OCI-LY1 (cell line): ENCODE measurements at regions not wholly inside any gene's neighbourhood (a gene's known extent, or its start where the extent isn't known, plus 50 kb on each side); places are given as distances from the start of the nearest gene placed in this dataset.

Experiments used
- H2AFZ ChIP-seq: fragments of 200-600 bp; sonication (generic), shearing (Covaris generic); 2 replicates; pipeline ENCODE4 v1.6.0; 2014; ENCODE audit warnings: antibody characterized with exemption, mild to moderate bottlenecking, low read length
- H3F3A ChIP-seq: fragments of 200-600 bp; sonication (generic), shearing (Covaris generic); 2 replicates; pipeline ENCODE4 v1.6.0; 2014; ENCODE audit warnings: mild to moderate bottlenecking, antibody characterized with exemption, low read length, moderate library complexity; ENCODE audit not compliant: insufficient read depth
- H3K27ac ChIP-seq: fragments of 200-600 bp; sonication (generic); 2 replicates; pipeline ENCODE4 v1.5.1; 2014; ENCODE audit warnings: low read length, mixed run types, mild to moderate bottlenecking, low read depth; ENCODE audit not compliant: poor library complexity, severe bottlenecking
- H3K27me3 ChIP-seq: fragments of 200-600 bp; sonication (generic); 2 replicates; pipeline ENCODE4 v1.6.0; 2014; ENCODE audit warnings: antibody characterized with exemption, mild to moderate bottlenecking, low read length, moderate library complexity; ENCODE audit not compliant: insufficient read depth
- H3K36me3 ChIP-seq: fragments of 200-600 bp; sonication (generic); 2 replicates; pipeline ENCODE4 v1.6.1; 2014; ENCODE audit warnings: mild to moderate bottlenecking, antibody characterized with exemption, low read length, moderate library complexity, mixed read lengths; ENCODE audit not compliant: insufficient read depth
- H3K4me1 ChIP-seq: fragments of 200-600 bp; sonication (generic); 2 replicates; pipeline ENCODE4 v1.5.1; 2014; ENCODE audit warnings: mild to moderate bottlenecking, low read length, moderate library complexity; ENCODE audit not compliant: insufficient read depth, severe bottlenecking
- H3K4me2 ChIP-seq: fragments of 200-600 bp; sonication (generic), shearing (Covaris generic); 2 replicates; pipeline ENCODE4 v1.6.1; 2014; ENCODE audit warnings: low read length
- H3K4me3 ChIP-seq: fragments of 200-600 bp; sonication (generic); 2 replicates; pipeline ENCODE4 v1.5.1; 2014; ENCODE audit warnings: low read length, low read depth, mild to moderate bottlenecking, mixed read lengths; ENCODE audit not compliant: poor library complexity, severe bottlenecking
- H3K79me2 ChIP-seq: fragments of 200-600 bp; shearing (Covaris generic); 2 replicates; pipeline ENCODE4 v1.6.1; 2016; ENCODE audit warnings: mixed run types, low read length, mixed read lengths; ENCODE audit not compliant: insufficient read depth
- H3K9ac ChIP-seq: fragments of 200-600 bp; sonication (generic), shearing (Covaris generic); 2 replicates; pipeline ENCODE4 v1.6.1; 2014; ENCODE audit warnings: mild to moderate bottlenecking, low read length, mixed read lengths
- H3K9me2 ChIP-seq: fragments of 200-600 bp; sonication (generic), shearing (Covaris generic); 2 replicates; pipeline ENCODE4 v1.6.1; 2014; ENCODE audit warnings: low read depth, mild to moderate bottlenecking, low read length, mixed read lengths
- H3K9me3 ChIP-seq: fragments of 200-600 bp; shearing (Covaris generic); 2 replicates; pipeline ENCODE4 v1.6.1; 2014; ENCODE audit warnings: low read length, mixed read lengths
- H4K20me1 ChIP-seq: fragments of 200-600 bp; sonication (generic), shearing (Covaris generic); 2 replicates; pipeline ENCODE4 v1.6.0; 2016; ENCODE audit warnings: mild to moderate bottlenecking, low read length; ENCODE audit not compliant: insufficient read depth
- CTCF ChIP-seq: fragments of 200-600 bp; sonication (generic), shearing (Covaris generic); IDR thresholded peaks from 2 replicates; pipeline ENCODE4 v1.5.1; 2017; ENCODE audit warnings: mild to moderate bottlenecking, antibody characterized with exemption, low read length, moderate library complexity, mixed read lengths
- EZH2 ChIP-seq: fragments of 200-600 bp; sonication (generic), shearing (Covaris generic); IDR thresholded peaks from 2 replicates; pipeline ENCODE4 v1.8.0; 2017; ENCODE audit warnings: borderline replicate concordance, mixed run types, mild to moderate bottlenecking, antibody characterized with exemption, low read length, moderate library complexity, mixed read lengths

GRCh38 chr2:56444339-56444738, 260.5 kb downstream of the CCDC85A start:
- H3K4me2 ChIP-seq: no peak overlapping the region
- H3K9ac ChIP-seq: no peak overlapping the region
- H2AFZ ChIP-seq: no peak overlapping the region
- no peaks in the 10 kb centered on the region for H3F3A ChIP-seq
- no peaks in the 10 kb centered on the region for H3K27me3 ChIP-seq
- no peak overlapping the region for H3K27ac ChIP-seq
- H3K79me2 ChIP-seq: no peaks in the 10 kb centered on the region
- no peaks in the 10 kb centered on the region for H3K36me3 ChIP-seq
- H3K4me1 ChIP-seq: no peaks in the 10 kb centered on the region
- H3K9me2 ChIP-seq: no peaks in the 10 kb centered on the region
- H3K9me3 ChIP-seq: no peaks in the 10 kb centered on the region
- no peaks in the 10 kb centered on the region for H4K20me1 ChIP-seq
- H3K4me3 ChIP-seq: no peak overlapping the region
- TF ChIP-seq EZH2 (no peak), CTCF (no peak)

GRCh38 chr2:56448403-56449001, 264.7 kb downstream of the CCDC85A start:
- Histone ChIP-seq H3K79me2 (no peaks in the 10 kb centered on the region), H2AFZ (no peak overlapping the region), H3K9ac (no peak overlapping the region), H3K4me1 (no peaks in the 10 kb centered on the region), H4K20me1 (no peaks in the 10 kb centered on the region), H3K9me2 (no peaks in the 10 kb centered on the region), H3K27me3 (no peaks in the 10 kb centered on the region), H3K4me2 (no peak overlapping the region), H3K36me3 (no peaks in the 10 kb centered on the region), H3F3A (no peaks in the 10 kb centered on the region), H3K27ac (no peak overlapping the region), H3K4me3 (no peak overlapping the region), H3K9me3 (no peaks in the 10 kb centered on the region)
- TF ChIP-seq CTCF (no peak), EZH2 (no peak)

GRCh38 chr2:56449002-56449431, 265.2 kb downstream of the CCDC85A start:
- Histone ChIP-seq H4K20me1 (no peaks in the 10 kb centered on the region), H3K9me2 (no peaks in the 10 kb centered on the region), H3F3A (no peaks in the 10 kb centered on the region), H3K27ac (no peak overlapping the region), H3K79me2 (no peaks in the 10 kb centered on the region), H3K9ac (no peak overlapping the region), H3K9me3 (no peaks in the 10 kb centered on the region), H3K36me3 (no peaks in the 10 kb centered on the region), H3K4me3 (no peak overlapping the region), H3K4me1 (no peaks in the 10 kb centered on the region), H2AFZ (no peak overlapping the region), H3K27me3 (no peaks in the 10 kb centered on the region), H3K4me2 (no peak overlapping the region)
- TF ChIP-seq CTCF (no peak), EZH2 (no peak)
